NCI-H1417 (cell line): ENCODE measurements at regions not wholly inside any gene's neighbourhood (a gene's known extent, or its start where the extent isn't known, plus 50 kb on each side); places are given as distances from the start of the nearest gene placed in this dataset.

Experiments used
- DNase-seq, 3 experiments: peaks; one replicate each; lab custom pipeline; 2025; lab: John Stamatoyannopoulos, UW

GRCh38 chr2:21393173-21393572, 269.4 kb downstream of the TDRD15 start:
- DNase-seq, result no peak

- DNase-seq, result no peak
Observed at GRCh38 chr2:21395366-21395765, 271.6 kb downstream of the TDRD15 start.

- DNase-seq, result no peak
Observed at GRCh38 chr2:21396252-21396651, 272.5 kb downstream of the TDRD15 start.

- DNase-seq, result no peak
Observed at GRCh38 chr2:21401022-21401698, 277.4 kb downstream of the TDRD15 start.

GRCh38 chr2:21404137-21404536, 280.4 kb downstream of the TDRD15 start:
- no peak for DNase-seq

GRCh38 chr2:21404827-21405625, 281.3 kb downstream of the TDRD15 start:
- DNase-seq, result no peak

GRCh38 chr2:21406386-21406785, 282.6 kb downstream of the TDRD15 start:
- no peak for DNase-seq

- DNase-seq, result no peak
Observed at GRCh38 chr2:21406911-21407310, 283.1 kb downstream of the TDRD15 start.

- DNase-seq, result no peak
Observed at GRCh38 chr2:21407851-21408250, 284.1 kb downstream of the TDRD15 start.

GRCh38 chr2:21411741-21412140, 288.0 kb downstream of the TDRD15 start:
- DNase-seq, result no peak

GRCh38 chr2:21412944-21413443, 289.2 kb downstream of the TDRD15 start:
- DNase-seq, result peak in 2 of 3 experiments; percentile 7 to 24

- no peak for DNase-seq
Observed at GRCh38 chr2:21415234-21415633, 291.5 kb downstream of the TDRD15 start.

- no peak for DNase-seq
Observed at GRCh38 chr2:21416226-21416625, 292.5 kb downstream of the TDRD15 start.

- no peak for DNase-seq
Observed at GRCh38 chr2:21418456-21418855, 294.7 kb downstream of the TDRD15 start.

- no peak for DNase-seq
Observed at GRCh38 chr2:21420553-21421335, 297.0 kb downstream of the TDRD15 start.

- DNase-seq, result peak in 1 of 3 experiments; percentile 10
Observed at GRCh38 chr2:21422050-21422449, 298.3 kb downstream of the TDRD15 start.

GRCh38 chr2:21422724-21423522, 299.2 kb downstream of the TDRD15 start:
- DNase-seq, result peak in 1 of 3 experiments; percentile 36

GRCh38 chr2:21423854-21424253, 300.1 kb downstream of the TDRD15 start:
- no peak for DNase-seq

GRCh38 chr2:21424375-21424774, 300.6 kb downstream of the TDRD15 start:
- no peak for DNase-seq

- DNase-seq, result no peak
Observed at GRCh38 chr2:21427606-21428005, 303.8 kb downstream of the TDRD15 start.

- no peak for DNase-seq
Observed at GRCh38 chr2:21428754-21429153, 305.0 kb downstream of the TDRD15 start.

- DNase-seq, result no peak
Observed at GRCh38 chr2:21429747-21430146, 306.0 kb downstream of the TDRD15 start.
